ENCODE measurements at regions not wholly inside any gene's neighbourhood (a gene's known extent, or its start where the extent isn't known, plus 50 kb on each side); places are given as distances from the start of the nearest gene placed in this dataset.
"Not testable (repeated sequence)": the region's sequence is repeated elsewhere in the genome, so short reads cannot be mapped to it uniquely, and the experiment has no call there.

DNA sequence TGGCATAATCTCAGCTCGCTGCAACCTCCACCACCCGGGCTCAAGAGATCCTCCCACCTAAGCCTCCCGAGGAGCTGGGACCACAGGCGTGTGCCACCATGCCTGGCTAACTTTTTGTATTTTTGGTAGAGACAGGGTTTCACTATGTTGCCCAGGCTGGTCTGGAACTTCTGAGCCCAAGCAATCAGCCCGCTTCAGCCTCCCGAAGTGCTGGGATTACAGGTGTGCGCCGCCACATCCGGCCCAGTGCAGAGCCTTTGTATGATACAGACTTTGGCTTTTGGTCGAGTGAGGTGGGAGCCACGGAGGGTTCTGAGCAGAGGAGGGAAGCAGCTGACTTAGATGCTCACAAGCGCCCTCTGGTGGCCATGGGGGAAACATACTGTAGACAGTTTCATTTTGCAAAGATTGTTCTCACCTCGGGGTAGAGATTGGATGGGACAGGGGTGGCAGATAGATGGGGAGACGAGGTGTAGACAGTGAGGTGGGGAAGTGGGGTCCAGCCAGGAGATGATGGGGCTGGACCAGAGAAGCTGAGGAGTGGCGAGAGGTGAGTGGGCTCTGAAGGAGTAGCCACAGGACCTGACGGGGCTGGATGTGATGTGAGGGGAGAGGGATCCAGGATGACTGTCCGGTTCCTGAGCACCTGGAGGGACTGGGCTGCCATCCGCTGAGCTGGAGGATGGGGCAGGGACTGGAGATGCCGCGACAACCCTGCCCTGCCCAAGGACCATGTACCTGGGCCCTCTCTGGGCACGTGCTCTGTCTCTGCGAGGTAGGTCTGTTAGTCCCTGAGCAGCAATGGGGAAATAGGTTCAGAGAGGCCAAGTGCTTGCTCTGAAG, 105.1 kb downstream of the CRLF3 start:
- TF ChIP-seq ELF4 (IDR thresholded peaks at IDR 0.05); SUZ12 (IDR thresholded peaks at IDR 0.05); CTBP1 (IDR thresholded peaks at IDR 0.05; ENCODE audit: borderline replicate concordance); TARDBP (IDR thresholded peaks at IDR 0.05); FOXA1 (IDR thresholded peaks at IDR 0.05): not testable (repeated sequence)
- 0 out of 2 replicates have a peak, but pooled peaks have one; percentile 38 for TF ChIP-seq FOXM1 (IDR thresholded peaks at IDR 0.05; ENCODE audit: borderline replicate concordance)
